ENCODE measurements at regions not wholly inside any gene's neighbourhood (a gene's known extent, or its start where the extent isn't known, plus 50 kb on each side); places are given as distances from the start of the nearest gene placed in this dataset.

GRCh38 chr1:11596295-11596694 lies 57.9 kb downstream of the FBXO2 start:
- DNase-seq = peak in 1 of 10 donors; percentile 58
- intact Hi-C loops (cut with DNase I) = no loop called here

- DNase-seq = no peak
- intact Hi-C loops (cut with DNase I) = no loop called here
Measured at GRCh38 chr1:11595285-11595684, 58.9 kb downstream of the FBXO2 start.

GRCh38 chr1:11594625-11595024 lies 59.6 kb downstream of the FBXO2 start:
- DNase-seq = no peak
- intact Hi-C loops (cut with DNase I) = no loop called here

GRCh38 chr1:11594222-11594621 lies 60.0 kb downstream of the FBXO2 start:
- peak in 3 of 10 donors; percentile 14 to 21 (median 15) for DNase-seq
- intact Hi-C loops (cut with DNase I) = no loop called here

GRCh38 chr1:11592752-11593151 lies 61.5 kb downstream of the FBXO2 start:
- intact Hi-C loops (cut with DNase I) = no loop called here
- DNase-seq = no peak

- no peak for DNase-seq
Measured at GRCh38 chr1:11590395-11590794, 63.8 kb downstream of the FBXO2 start.

More at GRCh38 chr1:11590395-11590794, 63.8 kb downstream of the FBXO2 start:
- intact Hi-C loops (cut with DNase I) = no loop called here

Data from posterior cingulate gyrus (tissue), 11 donors.